ENCODE measurements at regions not wholly inside any gene's neighbourhood (a gene's known extent, or its start where the extent isn't known, plus 50 kb on each side); places are given as distances from the start of the nearest gene placed in this dataset.

DNA sequence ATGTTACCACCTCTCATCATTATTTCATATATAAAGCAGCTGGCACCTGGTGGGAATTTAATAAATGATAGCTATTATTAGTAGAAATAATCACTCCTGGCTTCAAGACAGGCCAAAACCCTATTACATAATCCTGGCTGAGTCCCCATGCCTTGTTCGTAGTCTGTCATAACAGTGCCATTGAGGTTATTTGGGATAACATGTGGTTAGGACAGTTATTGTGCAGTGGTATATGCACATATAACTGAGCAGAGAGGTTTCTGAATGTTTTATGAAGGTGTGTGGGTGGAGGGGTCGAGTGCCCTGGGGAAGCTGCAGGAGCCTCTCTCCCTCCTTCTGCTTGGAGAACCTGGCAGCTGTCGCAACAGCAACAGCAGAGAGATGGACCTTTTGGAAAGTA lies 162.4 kb upstream of the NABP1 start:
- DNase-seq (ENCODE audit: low spot score), result no peak

GRCh38 chr2:191516260-191516659 lies 161.7 kb upstream of the NABP1 start:
- DNase-seq (ENCODE audit: low spot score), result no peak

- no peak for DNase-seq (ENCODE audit: low spot score)
Observed at GRCh38 chr2:191521608-191522208, 156.2 kb upstream of the NABP1 start.

DNA sequence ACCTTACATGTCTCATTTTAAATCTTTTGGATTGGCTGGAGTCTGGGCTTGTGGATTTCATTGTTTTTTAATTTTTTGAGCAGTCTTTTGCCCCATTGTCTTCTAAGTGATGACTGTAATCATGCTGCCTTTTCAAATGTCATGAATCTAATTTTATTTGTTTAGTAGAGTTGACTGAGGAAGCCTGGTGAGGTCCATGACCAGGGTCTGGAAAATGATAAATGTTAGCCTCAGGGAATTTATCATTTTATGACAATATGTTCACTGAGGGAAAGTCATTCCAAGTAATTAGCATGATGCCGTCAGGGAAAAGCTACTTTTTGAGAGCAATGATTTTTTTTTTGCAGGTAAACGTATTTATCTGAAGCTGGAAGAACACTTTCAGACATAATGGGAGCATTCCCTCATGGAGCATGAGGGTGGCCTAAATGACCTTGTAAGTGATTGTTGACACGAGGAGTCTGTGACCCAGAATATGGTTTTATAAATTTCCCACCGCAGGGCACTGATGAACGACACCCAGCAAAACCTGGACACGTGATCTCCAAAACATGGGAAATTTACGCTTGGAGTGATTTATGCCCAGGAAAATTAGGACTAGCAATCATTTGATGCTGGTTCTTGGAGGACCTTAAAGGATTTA lies 155.3 kb upstream of the NABP1 start:
- DNase-seq (ENCODE audit: low spot score), result no peak

DNA sequence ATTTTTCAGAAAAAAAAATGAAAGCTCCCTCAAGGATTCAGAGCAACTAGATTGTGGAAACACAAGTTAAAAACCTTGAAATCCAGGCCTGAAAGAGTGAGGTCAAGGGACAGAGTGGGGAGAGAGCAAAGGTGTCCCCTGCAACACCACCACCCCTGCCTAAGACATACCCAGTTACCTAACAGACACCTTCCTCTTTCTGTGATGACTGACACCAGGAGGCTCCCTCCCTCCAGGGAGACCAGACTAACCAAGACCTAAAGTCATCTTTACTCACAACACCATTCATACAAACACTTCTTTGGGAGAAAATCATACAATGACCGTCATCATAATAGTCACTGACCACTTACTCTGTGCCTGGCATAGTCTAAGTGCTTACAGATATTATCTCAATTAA lies 151.8 kb upstream of the NABP1 start:
- DNase-seq (ENCODE audit: low spot score), result no peak

- DNase-seq (ENCODE audit: low spot score), result no peak
Observed at GRCh38 chr2:191526536-191526935, 151.4 kb upstream of the NABP1 start.

DNA sequence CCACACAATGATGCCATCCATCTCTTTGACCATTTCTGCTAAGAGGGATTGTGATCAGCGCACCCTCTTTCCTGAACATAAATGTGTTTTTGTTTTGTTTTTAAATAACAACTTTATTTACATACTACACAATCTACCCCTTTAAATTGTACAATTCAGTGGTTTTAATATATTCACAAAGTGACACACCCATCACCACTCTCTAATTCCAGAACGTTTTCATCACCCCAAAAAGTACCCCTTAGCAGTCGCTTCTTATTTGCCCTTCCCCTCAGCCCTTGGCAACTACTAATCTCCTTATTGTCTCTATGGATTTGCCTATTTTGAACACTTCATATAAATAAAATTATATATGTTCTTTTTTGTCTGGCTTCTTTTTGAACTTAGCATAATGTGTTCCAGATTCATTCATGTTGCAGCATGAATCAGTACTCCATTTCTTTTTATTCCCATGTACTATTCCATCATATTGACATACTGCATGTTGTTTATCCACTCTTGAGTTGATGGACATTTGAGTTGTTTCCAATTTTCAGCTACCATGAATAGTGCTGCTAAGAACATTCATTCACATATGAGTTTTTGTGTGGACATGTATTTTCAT lies 150.9 kb upstream of the NABP1 start:
- DNase-seq (ENCODE audit: low spot score), result no peak

DNA sequence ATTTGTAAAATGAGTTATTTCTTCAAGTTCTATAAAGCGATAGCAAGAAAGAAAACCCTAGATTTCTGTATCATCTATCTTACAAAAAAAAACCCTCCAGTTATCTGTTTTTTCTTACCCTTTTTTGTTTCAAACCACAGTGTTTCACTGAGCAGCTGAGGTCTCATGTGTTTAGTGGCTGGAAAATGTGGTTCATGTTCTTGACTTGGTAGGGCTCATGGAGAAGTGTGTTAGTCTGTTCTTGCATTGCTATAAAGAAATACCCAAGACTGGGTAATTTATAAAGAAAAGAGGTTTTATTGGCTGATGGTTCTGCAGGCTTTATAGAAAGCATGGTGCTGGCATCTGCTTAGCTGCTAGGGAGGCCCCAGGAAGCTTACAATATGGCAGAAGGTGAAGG lies 147.3 kb upstream of the NABP1 start:
- no peak for DNase-seq (ENCODE audit: low spot score)

DNA sequence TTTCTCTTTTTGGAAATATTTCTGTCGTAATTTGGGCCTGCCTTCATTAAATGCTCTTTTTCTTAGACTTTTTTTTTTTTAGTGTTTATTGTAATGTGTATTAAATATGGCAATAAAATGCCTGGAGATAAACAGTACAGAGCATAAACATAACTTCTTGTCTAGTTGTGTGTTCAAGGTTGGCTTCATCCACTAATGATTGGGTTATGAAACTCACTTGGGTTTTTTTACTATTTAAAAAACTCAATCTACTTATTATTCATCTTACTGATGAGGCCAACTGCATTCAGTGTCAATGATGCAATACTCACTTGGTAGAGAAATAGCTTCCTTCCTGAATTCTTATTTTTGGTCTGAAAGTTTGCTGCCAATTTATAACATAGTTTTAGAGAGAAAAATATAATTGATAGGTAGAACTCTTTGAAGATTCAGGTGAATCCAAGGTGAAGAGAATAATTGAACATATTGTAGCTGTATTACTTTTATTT lies 144.2 kb upstream of the NABP1 start:
- DNase-seq (ENCODE audit: low spot score), result no peak

- no peak for DNase-seq (ENCODE audit: low spot score)
Observed at GRCh38 chr2:191537921-191538320, 140.0 kb upstream of the NABP1 start.

DNA sequence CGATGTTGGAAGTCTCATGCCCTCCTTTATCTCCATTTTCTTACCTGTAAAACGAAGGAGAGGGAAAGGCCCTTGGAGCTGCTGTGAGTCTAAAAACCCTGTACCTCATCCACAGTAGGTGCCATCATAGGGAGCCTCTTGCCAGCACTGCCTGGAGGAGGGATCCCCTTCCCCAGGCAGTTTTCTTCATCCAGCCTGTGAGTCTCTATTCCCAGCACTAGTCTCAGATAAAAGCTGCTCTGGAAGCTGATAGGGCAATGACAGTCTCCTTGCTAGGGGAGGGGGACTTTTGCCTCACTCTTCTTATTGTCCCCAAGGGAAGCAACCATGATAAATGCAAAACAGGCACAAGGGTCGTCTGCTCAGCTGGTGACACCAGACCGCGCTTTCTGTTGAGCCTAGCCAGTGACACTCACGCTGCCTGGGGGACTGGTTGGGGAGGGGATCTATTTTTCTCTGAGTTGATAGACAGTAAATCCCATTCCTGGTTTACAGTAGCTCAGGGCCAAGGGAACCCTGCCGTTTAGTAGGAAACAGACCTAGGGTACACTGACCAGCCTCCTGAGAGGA lies 139.5 kb upstream of the NABP1 start:
- DNase-seq (ENCODE audit: low spot score), result no peak

GRCh38 chr2:191539068-191539467 lies 138.9 kb upstream of the NABP1 start:
- DNase-seq (ENCODE audit: low spot score), result peak; percentile 31

DNA sequence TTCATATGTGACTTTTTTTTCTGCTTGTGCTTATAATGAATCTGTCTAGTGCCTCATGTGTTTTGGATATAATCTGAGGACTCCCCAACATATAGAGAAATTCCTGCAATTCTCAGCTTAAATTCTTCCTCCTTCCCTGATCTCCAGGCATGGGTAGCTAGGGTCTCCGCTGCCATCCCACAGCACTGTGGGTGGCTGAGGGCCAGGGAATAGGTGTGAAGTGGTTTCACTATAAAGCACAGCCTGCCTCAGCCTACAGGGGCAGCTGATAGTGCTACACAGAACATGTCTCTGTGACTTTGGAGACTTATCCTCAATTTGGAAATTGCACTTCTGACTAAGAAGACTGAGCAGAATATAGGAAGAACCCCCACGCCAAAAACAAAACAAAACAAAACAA lies 137.3 kb upstream of the NABP1 start:
- DNase-seq (ENCODE audit: low spot score), result no peak

GRCh38 chr2:191543708-191544107 lies 134.2 kb upstream of the NABP1 start:
- no peak for DNase-seq (ENCODE audit: low spot score)

DNA sequence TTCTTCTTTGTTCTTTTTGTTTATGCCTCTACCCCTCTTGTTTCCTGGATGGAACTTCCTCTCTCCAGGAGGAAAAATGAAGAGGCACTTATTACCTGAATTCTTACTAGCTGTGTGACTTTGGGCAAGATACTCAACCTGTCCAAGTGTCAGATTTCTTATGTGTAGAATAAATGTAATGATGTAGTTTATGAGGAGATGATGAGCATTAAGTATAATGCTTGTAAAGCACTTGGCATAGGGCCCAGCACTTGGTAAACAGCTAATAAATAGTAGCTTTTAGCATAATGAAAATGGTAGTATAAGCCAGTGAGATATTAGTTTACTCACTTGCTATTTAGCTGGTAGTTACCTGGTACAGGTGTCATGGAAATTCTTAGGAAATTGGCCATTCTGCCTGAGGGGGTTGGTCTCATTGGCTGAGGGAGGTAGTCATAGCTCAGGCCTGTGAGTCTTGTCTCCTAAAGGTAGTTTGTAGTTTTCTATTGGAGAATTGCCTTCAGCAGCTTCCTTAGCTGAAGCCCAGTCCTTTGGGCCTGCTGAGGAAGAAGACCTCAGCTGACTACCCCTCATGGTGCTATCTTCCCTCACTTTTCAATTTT lies 133.4 kb upstream of the NABP1 start:
- DNase-seq (ENCODE audit: low spot score), result no peak

GRCh38 chr2:191545361-191545760 lies 132.6 kb upstream of the NABP1 start:
- no peak for DNase-seq (ENCODE audit: low spot score)

DNA sequence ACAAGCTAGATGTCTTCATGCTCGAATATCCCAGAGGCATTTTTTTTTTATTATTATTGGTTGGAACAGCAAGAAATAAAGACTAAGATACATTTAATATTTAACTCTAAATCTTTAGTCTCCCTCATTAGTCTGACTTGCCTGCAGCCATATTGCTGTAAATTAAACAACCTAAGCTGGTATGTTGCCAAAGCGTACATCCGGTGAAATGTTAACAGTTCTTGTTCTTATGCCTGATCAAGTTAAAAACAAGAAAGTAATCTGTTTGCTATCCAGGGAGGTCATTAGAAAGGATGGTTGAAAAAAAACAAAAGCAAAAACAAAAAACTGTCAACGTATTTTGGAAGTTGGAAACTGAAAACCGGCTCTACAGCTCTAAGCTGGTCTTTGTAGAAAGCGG lies 125.9 kb upstream of the NABP1 start:
- no peak for DNase-seq (ENCODE audit: low spot score)

GRCh38 chr2:191554240-191554639 lies 123.7 kb upstream of the NABP1 start:
- DNase-seq (ENCODE audit: low spot score), result no peak

GRCh38 chr2:191555092-191555742 lies 122.7 kb upstream of the NABP1 start:
- peak; percentile 86 for DNase-seq (ENCODE audit: low spot score)

- no peak for DNase-seq (ENCODE audit: low spot score)
Observed at GRCh38 chr2:191556463-191556862, 121.5 kb upstream of the NABP1 start.

DNA sequence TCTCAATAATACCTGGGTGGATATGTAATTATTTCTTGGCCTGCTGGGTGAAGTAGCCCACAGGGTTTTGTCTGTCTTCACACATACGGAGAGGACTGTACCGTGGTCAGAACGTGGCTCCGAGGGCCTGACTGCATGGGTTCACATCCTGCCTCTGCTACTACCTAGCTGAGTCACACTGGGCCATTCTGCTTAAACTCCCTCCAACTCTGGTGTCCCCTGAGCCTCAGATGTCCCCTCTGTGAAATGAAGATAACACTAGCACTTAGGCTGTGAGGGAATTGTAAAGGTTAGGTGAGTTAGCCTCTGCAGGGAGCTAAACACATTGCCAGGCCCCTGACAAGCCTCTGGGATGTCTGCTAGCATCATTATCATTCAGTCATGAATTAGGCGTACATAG lies 120.1 kb upstream of the NABP1 start:
- peak; percentile 27 for DNase-seq (ENCODE audit: low spot score)

- DNase-seq (ENCODE audit: low spot score), result no peak
Observed at GRCh38 chr2:191559569-191559968, 118.4 kb upstream of the NABP1 start.

Data from activated CD4-positive, alpha-beta T cell treated with anti-CD3 and anti-CD28 coated beads, Interleukin-2, Interleukin-4, amounts not matched to agents 100 ng/mL and 50 ng/mL, durations not matched to agents 16 hours and 8 hours (primary cell).